Activated T-helper 2 cell treated with anti-CD3 and anti-CD28 coated beads, Interferon-gamma antibody, Interleukin-2, Interleukin-4, amounts not matched to agents 10 μg/mL and 5 μg/mL and 100 μg/mL, durations not matched to agents 14 hours and 24 hours and 36 hours (primary cell): ENCODE measurements at regions not wholly inside any gene's neighbourhood (a gene's known extent, or its start where the extent isn't known, plus 50 kb on each side); places are given as distances from the start of the nearest gene placed in this dataset.
"Not testable (repeated sequence)": the region's sequence is repeated elsewhere in the genome, so short reads cannot be mapped to it uniquely, and the experiment has no call there.

ENCODE experiments used
- DNase-seq: peaks from one replicate; pipeline ENCODE4 v3.0.0; 2021; ENCODE audit warnings: low spot score
- H3K27ac Mint-ChIP-seq: one replicate; pipeline ENCODE4 v1.8.0; 2021; ENCODE audit warnings: mixed read lengths
- H3K27me3 Mint-ChIP-seq: one replicate; pipeline ENCODE4 v1.8.0; 2021; ENCODE audit warnings: low read depth, mixed read lengths
- H3K36me3 Mint-ChIP-seq: one replicate; pipeline ENCODE4 v1.8.0; 2021; ENCODE audit warnings: low read depth, mixed read lengths
- H3K4me1 Mint-ChIP-seq: one replicate; pipeline ENCODE4 v1.8.0; 2021; ENCODE audit warnings: low read depth, mixed read lengths
- H3K4me3 Mint-ChIP-seq: one replicate; pipeline ENCODE4 v1.8.0; 2021; ENCODE audit warnings: low read depth, mild to moderate bottlenecking, moderate library complexity, mixed read lengths
- H3K9me3 Mint-ChIP-seq: one replicate; pipeline ENCODE4 v1.8.0; 2021; ENCODE audit warnings: mixed read lengths
- intact Hi-C: fragments of 100-400 bp; cut with micrococcal nuclease; formaldehyde crosslinking; loops from one replicate; pipeline ENCODE4 v1.15.1; 2023

- H3K27me3 Mint-ChIP-seq, H3K9me3 Mint-ChIP-seq, H3K36me3 Mint-ChIP-seq, intact Hi-C loops, H3K4me3 Mint-ChIP-seq, H3K4me1 Mint-ChIP-seq, H3K27ac Mint-ChIP-seq, DNase-seq: not testable (repeated sequence)
These were observed 61.7 kb downstream of the DMRTA1 start for GRCh38 chr9:22508354-22508753.

DNA sequence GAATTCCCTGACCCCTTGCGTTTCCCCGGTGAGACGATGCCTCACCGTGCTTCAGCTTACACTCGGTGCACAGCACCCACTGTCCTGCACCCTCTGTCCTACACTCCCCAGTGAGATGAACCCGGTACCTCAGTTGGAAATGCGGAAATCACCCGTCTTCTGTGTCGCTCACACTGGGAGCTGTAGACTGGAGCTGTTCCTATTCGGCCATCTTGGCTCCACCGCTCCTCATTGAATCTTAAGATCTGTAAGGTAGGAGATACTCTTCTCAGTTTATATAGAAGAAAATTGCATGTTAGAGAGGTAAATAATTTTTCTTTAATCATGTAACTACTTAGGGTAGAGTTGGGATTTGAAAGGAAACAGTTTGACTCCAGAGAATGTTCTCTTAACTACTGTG lies 62.2 kb downstream of the DMRTA1 start:
- Mint-ChIP-seq H3K27me3 (no peaks in the 10 kb centered on the region), H3K27ac (no peak overlapping the region), H3K4me3 (no peak overlapping the region), H3K36me3 (no peaks in the 10 kb centered on the region), H3K4me1 (no peaks in the 10 kb centered on the region), H3K9me3 (peaks cover 5% of the 10 kb centered on the region)
- DNase-seq, result no peak
- intact Hi-C loops, result no loop called here

GRCh38 chr9:22512495-22512894 lies 65.9 kb downstream of the DMRTA1 start:
- H3K9me3 Mint-ChIP-seq, result peaks cover 5% of the 10 kb centered on the region
- no peak for DNase-seq
- no peak overlapping the region for H3K4me3 Mint-ChIP-seq
- intact Hi-C loops, result no loop called here
- no peak overlapping the region for H3K27ac Mint-ChIP-seq
- no peaks in the 10 kb centered on the region for H3K27me3 Mint-ChIP-seq
- no peaks in the 10 kb centered on the region for H3K36me3 Mint-ChIP-seq
- H3K4me1 Mint-ChIP-seq, result no peaks in the 10 kb centered on the region

DNA sequence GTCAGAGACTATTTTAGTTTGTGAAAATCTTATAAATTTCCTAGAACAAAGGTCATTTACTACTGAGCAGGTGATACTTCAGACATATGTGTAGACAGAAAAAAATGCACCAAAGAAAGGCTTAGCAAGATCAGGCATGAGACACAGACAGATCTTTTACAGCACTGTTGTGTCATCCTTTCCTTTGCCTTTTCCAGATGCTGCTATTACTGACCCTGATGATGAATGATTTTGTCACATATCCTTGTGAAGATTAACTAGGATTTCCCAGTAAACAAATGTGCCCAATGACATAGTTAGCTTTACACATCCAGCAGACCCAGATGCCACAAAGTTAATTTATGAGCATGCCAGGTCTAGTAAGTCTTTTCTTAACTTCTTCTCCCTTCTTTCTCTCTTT lies 68.2 kb downstream of the DMRTA1 start:
- Mint-ChIP-seq H3K4me3 (no peak overlapping the region), H3K9me3 (peaks cover under 1% of the 10 kb centered on the region), H3K36me3 (no peaks in the 10 kb centered on the region), H3K27me3 (no peaks in the 10 kb centered on the region), H3K4me1 (no peaks in the 10 kb centered on the region), H3K27ac (no peak overlapping the region)
- no peak for DNase-seq
- intact Hi-C loops, result no loop called here

DNA sequence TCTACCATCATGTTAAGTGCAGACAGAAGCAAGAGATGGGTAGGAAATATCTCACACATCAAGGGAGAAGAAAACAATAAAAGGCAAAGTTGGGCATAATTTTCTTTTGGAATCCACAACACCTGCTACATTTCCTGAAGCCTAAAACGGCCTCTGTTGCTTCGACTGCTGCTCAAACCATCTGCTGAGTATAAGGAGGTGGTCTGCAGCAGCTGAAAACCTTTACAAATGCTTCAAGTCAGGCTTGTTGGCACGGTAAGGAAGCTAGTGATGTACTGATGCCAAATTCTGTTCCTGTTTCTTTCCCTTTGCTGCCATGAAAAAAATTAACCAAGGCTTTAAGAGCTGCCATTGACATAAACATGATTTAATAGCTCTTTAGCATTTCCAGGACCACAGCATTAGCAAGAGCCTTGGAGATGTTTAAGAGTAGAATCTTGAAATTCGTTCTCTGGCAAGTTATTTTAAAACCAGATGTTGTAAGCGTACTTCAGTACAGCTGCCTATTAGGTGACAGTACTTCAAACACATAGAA lies 75.6 kb downstream of the DMRTA1 start:
- Mint-ChIP-seq H3K4me3 (no peak overlapping the region), H3K36me3 (no peaks in the 10 kb centered on the region), H3K27ac (no peak overlapping the region), H3K27me3 (no peaks in the 10 kb centered on the region), H3K4me1 (no peaks in the 10 kb centered on the region), H3K9me3 (no peaks in the 10 kb centered on the region)
- DNase-seq, result no peak
- intact Hi-C loops, result no loop called here

- Mint-ChIP-seq H3K36me3 (no peaks in the 10 kb centered on the region), H3K4me3 (no peak overlapping the region), H3K9me3 (peaks cover 3% of the 10 kb centered on the region), H3K27ac (no peak overlapping the region), H3K27me3 (no peaks in the 10 kb centered on the region), H3K4me1 (no peaks in the 10 kb centered on the region)
- intact Hi-C loops, result no loop called here
- no peak for DNase-seq
These were observed 81.9 kb downstream of the DMRTA1 start for GRCh38 chr9:22528485-22528884.

GRCh38 chr9:22529426-22530199 lies 83.0 kb downstream of the DMRTA1 start:
- no peak overlapping the region for H3K4me3 Mint-ChIP-seq
- peaks cover 4% of the 10 kb centered on the region for H3K9me3 Mint-ChIP-seq
- no peaks in the 10 kb centered on the region for H3K36me3 Mint-ChIP-seq
- intact Hi-C loops, result no loop called here
- no peaks in the 10 kb centered on the region for H3K27me3 Mint-ChIP-seq
- H3K4me1 Mint-ChIP-seq, result no peaks in the 10 kb centered on the region
- no peak overlapping the region for H3K27ac Mint-ChIP-seq
- DNase-seq, result no peak

- Mint-ChIP-seq H3K9me3 (peaks cover 4% of the 10 kb centered on the region), H3K27ac (no peak overlapping the region), H3K4me1 (no peaks in the 10 kb centered on the region), H3K36me3 (no peaks in the 10 kb centered on the region), H3K27me3 (no peaks in the 10 kb centered on the region), H3K4me3 (no peak overlapping the region)
- no peak for DNase-seq
- intact Hi-C loops, result no loop called here
These were observed 89.2 kb downstream of the DMRTA1 start for GRCh38 chr9:22535780-22536179.

DNA sequence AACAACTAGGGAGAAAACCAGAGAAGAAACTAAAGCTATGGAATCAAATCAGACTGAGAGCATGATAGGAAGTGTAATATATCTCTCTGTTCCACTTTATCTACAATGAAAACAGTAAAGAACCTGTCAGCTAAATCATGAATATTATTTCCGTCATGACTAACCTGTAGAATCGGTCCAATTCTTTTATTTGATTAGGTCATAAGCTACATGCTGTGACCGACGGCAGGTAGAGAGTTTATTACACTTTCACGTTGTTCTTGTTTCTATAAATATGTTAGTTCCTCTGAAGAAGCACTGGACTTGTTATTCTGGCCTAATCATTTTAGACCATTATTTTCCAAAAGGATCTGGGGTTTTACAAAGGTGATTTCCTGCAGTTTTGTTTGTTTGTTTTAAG lies 91.1 kb downstream of the DMRTA1 start:
- no peaks in the 10 kb centered on the region for H3K4me1 Mint-ChIP-seq

DNA sequence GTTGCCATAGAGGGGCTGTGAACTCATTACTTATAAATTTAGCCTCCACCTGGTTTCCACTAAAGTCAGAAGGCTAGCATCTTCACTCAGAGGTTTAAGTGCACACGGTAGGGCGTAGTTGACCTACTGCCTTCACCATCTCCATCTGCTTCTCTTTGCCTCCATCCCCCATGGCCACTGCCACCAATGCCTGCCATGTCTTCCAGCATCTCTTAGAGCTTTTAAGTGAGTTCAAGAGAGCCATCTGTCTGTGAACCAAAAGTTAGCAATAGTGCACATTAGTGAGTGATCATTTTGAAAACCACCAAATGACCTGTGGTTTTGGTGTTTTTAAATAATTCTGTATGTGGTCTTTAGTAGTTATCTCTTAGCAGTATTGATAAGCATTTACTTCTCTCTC lies 102.0 kb downstream of the DMRTA1 start:
- H3K4me3 Mint-ChIP-seq, result no peak overlapping the region
- no peaks in the 10 kb centered on the region for H3K36me3 Mint-ChIP-seq
- DNase-seq, result no peak
- no peaks in the 10 kb centered on the region for H3K9me3 Mint-ChIP-seq
- H3K4me1 Mint-ChIP-seq, result no peaks in the 10 kb centered on the region
- no peaks in the 10 kb centered on the region for H3K27me3 Mint-ChIP-seq
- intact Hi-C loops, result no loop called here
- H3K27ac Mint-ChIP-seq, result no peak overlapping the region

More for the DNA sequence above, 91.1 kb downstream of the DMRTA1 start:
- Mint-ChIP-seq H3K27me3 (no peaks in the 10 kb centered on the region), H3K36me3 (no peaks in the 10 kb centered on the region), H3K27ac (no peak overlapping the region), H3K9me3 (peaks cover 4% of the 10 kb centered on the region), H3K4me3 (no peak overlapping the region)
- intact Hi-C loops, result no loop called here
- no peak for DNase-seq

- Mint-ChIP-seq H3K27me3 (no peaks in the 10 kb centered on the region), H3K27ac (no peak overlapping the region), H3K4me3 (no peak overlapping the region), H3K36me3 (no peaks in the 10 kb centered on the region), H3K9me3 (peaks cover 50% of the 10 kb centered on the region), H3K4me1 (no peaks in the 10 kb centered on the region)
- no peak for DNase-seq
- intact Hi-C loops, result no loop called here
These were observed 128.1 kb downstream of the DMRTA1 start for GRCh38 chr9:22574740-22575139.

DNA sequence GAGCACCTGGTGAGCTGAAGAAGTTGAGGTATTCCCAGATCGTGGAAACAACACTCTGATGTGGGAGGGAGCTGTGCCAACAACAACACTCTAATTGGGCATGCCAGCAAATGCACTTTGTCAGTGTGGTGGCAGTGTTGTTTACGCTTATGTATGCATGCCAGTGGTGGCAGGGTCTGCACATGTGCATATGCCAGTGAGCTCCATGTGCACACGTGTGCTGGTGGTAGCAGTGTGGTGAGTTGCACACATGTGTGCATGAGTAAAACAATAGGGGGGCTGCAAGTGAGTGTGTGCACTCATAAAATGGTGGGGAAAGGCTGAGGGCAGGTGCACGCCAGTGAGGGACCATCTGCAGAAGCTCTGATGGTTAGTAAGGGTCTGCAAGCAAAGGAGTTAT lies 134.2 kb downstream of the DMRTA1 start:
- Mint-ChIP-seq H3K4me1 (no peaks in the 10 kb centered on the region), H3K36me3 (no peaks in the 10 kb centered on the region), H3K27ac (no peak overlapping the region), H3K9me3 (peaks cover 31% of the 10 kb centered on the region), H3K4me3 (no peak overlapping the region), H3K27me3 (no peaks in the 10 kb centered on the region)
- DNase-seq, result no peak
- intact Hi-C loops, result no loop called here

GRCh38 chr9:22582221-22582620 lies 135.6 kb downstream of the DMRTA1 start:
- Mint-ChIP-seq H3K36me3 (no peaks in the 10 kb centered on the region), H3K4me1 (no peaks in the 10 kb centered on the region), H3K27ac (no peak overlapping the region), H3K9me3 (peaks cover 31% of the 10 kb centered on the region), H3K27me3 (no peaks in the 10 kb centered on the region), H3K4me3 (no peak overlapping the region)
- no peak for DNase-seq
- intact Hi-C loops, result no loop called here
